ENCODE measurements at regions not wholly inside any gene's neighbourhood (a gene's known extent, or its start where the extent isn't known, plus 50 kb on each side); places are given as distances from the start of the nearest gene placed in this dataset.
A peak's percentile ranks its signal among the peaks of the same experiment; 100 is the strongest.

DNA sequence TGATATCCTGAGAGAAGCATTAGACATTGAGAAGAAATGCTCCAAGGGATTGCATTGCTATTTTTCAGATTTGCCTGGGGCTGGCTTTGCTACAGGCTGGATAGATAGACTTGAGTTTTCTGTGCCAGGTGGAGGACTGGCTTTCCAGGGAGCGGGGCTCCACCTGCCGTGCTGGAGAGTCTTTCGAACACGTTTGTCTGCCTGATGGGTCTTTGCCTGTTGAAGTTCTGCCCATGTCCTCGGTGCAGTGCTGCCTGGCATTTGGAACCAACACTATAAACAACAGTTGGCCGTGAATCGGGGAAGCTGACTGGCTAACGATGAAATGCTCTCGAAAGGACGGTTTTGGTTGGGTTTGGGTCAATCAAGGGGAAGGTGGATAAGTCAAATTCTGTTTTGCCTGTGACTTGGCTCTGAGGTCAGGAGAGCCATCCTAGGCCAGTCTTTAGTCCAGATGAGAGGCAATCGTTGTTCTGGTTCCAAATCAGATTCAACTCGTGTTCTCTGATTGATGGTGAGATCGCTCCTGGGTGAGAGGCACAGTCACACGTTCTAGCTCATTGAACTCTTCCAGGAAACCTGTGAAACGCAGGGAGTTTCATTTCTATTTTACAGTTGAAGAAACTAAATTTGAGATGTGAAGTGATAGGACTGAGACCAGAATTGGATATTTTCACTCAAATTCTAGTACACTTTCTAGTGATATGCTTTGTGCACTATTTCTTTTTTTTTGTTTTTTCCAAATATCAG is 599.0 kb downstream of the TYW1 start:
- in situ Hi-C loops (cut with MboI; ENCODE audit: low pct_unique_long_range_greater_than_20kb, low sequenced_read_pairs): no loop called here
- no peak for DNase-seq

GRCh38 chr7:67597161-67597560 is 600.5 kb downstream of the TYW1 start:
- DNase-seq: no peak
- in situ Hi-C loops (cut with MboI; ENCODE audit: low pct_unique_long_range_greater_than_20kb, low sequenced_read_pairs): no loop called here

GRCh38 chr7:67598469-67598868 is 601.8 kb downstream of the TYW1 start:
- in situ Hi-C loops (cut with MboI; ENCODE audit: low pct_unique_long_range_greater_than_20kb, low sequenced_read_pairs): no loop called here
- no peak for DNase-seq

DNA sequence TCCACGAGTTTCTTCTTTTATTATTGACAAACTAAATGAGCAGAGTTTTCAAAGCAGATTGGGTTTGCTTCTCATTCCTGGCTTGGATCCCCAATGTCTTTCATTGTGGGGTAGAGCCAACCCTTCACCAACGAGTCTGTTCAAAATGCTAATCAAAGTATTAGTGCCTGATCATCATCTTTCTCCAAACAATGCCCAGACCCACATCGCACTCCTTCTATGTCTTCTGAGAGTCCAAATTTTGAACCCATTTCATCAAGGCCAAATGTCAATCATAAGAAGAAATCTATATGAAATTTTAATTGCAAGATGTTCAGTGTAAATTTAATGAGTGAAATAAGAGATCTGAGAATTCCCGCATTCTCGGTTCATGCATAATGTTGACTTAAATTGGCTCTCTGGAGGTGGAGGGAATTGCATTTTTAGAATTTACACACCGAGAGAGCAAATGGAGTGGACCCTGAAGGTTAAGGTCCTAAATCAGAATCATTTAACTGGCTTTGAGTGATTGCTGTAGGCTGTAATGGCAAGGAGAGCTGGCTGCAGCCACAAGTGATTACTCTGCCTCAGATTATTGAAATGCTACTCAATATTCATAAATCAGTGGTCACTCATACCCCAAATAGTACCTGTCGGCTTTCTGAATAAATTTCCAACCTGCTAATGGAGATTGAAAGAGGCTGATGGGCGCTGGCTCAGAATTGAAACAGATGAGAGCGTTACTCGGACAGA is 602.9 kb downstream of the TYW1 start:
- DNase-seq: no peak
- in situ Hi-C loops (cut with MboI; ENCODE audit: low pct_unique_long_range_greater_than_20kb, low sequenced_read_pairs): no loop called here

- DNase-seq: no peak
- in situ Hi-C loops (cut with MboI; ENCODE audit: low pct_unique_long_range_greater_than_20kb, low sequenced_read_pairs): no loop called here
Measured at GRCh38 chr7:67602246-67602887, 605.7 kb downstream of the TYW1 start.

DNA sequence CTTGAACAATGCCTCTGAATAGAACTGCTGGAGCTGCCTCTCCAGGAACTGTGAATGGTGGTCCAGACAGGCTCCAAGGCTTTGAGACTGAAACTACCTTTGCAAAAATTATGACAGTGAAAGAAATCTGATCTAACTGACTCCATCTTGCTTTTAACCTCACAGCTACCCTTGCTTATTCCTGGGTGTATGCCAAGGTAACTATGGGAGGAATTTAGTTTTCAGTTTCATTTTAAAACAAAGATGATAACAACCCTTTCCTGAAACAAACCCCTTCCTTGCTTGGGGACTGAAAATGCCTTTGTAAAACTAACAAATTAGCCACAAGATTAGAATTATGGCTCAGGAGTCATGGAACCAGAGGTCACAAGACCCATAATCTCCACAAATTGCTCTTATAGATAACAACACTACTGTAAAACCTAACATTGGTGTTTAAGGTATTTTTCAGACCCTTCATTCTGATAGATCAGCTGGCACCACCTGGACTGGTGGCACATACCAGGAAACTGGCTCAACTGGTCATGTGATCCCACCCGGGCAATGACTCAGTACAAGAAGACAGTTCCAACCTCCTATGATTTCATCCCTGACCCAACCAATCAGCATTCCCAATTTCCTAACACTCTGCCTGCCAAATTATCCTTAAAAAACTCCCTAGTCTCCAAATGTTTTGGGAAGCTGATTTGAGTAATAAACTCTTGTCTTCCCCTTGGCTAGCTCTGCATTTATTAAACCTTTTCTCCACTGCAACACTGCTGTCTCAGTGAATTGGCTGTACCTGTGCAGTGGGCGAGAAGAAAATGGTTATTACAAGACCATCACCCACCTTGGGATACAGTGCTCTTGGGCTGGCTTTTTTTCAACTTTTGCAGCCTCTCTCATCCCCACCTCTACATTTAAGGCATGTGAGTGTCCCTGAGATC is 608.1 kb downstream of the TYW1 start:
- no peak for DNase-seq
- in situ Hi-C loops (cut with MboI; ENCODE audit: low pct_unique_long_range_greater_than_20kb, low sequenced_read_pairs): no loop called here

DNA sequence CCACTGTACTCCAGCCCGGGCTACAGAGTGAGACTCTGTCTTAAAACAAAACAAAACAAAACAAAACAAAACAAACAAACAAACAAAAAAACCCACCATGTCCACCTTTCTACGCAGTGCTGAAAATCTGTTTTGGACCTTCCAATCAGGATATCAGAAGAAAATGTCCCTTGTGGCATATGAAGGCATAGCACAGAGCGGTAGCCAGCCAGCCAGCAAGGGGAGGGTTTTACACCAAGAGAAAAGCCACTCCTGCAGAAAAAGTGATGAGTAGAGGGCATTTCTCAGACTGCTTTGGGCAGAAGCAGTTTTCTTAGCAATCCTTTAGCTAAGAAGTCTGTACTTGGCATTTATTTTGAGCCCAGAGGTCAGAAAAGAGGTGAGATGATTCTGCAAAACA is 612.2 kb downstream of the TYW1 start:
- in situ Hi-C loops (cut with MboI; ENCODE audit: low pct_unique_long_range_greater_than_20kb, low sequenced_read_pairs): no loop called here
- no peak for DNase-seq

DNA sequence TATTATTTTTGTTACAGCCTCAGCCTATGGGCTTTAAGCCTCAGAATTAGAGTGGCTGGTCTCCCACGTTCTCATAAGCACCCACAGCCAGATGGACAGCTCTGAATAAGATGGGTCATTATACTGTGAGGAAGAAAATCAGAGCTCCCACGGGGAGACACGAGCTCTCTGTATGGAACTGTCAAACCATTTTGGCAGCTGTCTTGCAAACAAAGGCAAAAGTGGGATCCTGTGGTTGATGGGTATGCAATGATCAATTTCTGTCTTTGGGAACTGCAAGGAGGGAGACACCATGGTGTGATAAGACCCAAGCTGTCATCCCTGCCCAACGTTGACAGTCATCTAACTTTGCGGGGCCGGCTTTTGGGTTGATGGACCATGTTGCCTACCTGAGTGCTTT is 614.3 kb downstream of the TYW1 start:
- in situ Hi-C loops (cut with MboI; ENCODE audit: low pct_unique_long_range_greater_than_20kb, low sequenced_read_pairs): no loop called here
- no peak for DNase-seq

GRCh38 chr7:67614843-67615242 is 618.2 kb downstream of the TYW1 start:
- in situ Hi-C loops (cut with MboI; ENCODE audit: low pct_unique_long_range_greater_than_20kb, low sequenced_read_pairs): no loop called here
- no peak for DNase-seq

GRCh38 chr7:67616517-67616916 is 619.9 kb downstream of the TYW1 start:
- DNase-seq: no peak
- in situ Hi-C loops (cut with MboI; ENCODE audit: low pct_unique_long_range_greater_than_20kb, low sequenced_read_pairs): no loop called here

DNA sequence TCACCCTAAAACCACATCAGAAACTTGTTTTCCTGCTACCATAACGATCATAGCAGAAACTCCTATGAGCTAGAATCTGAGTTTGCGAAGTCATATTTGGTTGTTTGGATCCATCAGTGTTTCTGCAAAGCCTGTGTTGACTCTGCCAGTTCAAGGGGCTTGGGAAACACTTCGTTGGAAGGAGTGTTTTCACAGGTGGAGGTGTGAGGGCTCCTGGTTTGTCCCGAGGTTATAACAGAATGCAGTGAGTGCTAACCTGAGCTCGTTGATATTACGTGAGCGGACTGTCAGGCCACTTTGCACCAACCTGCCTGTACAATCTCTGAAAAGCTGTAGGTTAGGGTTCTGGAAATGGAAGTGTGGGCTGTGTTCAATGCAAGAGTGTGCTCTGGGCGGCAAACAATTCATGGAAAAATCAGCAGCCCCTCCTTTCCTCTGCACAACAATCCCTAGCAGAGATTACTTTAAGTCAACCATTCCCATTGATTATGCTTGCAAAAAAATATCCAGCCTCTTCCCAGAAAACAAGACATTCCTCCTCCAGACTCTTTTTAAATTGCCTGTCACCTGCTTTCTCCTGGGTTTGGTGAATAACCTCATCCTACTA is 622.0 kb downstream of the TYW1 start:
- DNase-seq: no peak
- in situ Hi-C loops (cut with MboI; ENCODE audit: low pct_unique_long_range_greater_than_20kb, low sequenced_read_pairs): no loop called here

DNA sequence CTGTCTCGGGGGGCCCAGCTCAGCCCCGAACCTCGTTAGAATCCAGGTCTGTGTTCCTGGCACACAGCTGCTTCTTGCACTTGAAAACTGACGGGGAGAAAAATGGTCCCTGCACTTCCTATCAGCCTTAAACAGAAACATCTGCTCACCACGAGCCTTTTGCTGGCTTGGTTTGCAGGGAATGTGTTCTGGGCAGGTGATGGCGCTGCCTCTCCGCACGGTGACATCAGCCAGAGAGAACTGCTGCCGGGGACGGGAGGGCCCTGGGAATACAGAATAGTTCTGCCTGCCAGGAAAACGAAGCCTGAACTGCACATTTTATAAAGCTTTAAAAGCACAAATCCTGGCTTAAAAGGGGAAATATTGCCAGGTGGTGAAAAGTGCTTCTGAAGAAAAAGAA is 622.5 kb downstream of the TYW1 start:
- in situ Hi-C loops (cut with MboI; ENCODE audit: low pct_unique_long_range_greater_than_20kb, low sequenced_read_pairs): no loop called here

GRCh38 chr7:67620216-67620933 is 623.7 kb downstream of the TYW1 start:
- DNase-seq: no peak
- in situ Hi-C loops (cut with MboI; ENCODE audit: low pct_unique_long_range_greater_than_20kb, low sequenced_read_pairs): no loop called here

More for the DNA sequence above, 622.5 kb downstream of the TYW1 start:
- DNase-seq: no peak

GRCh38 chr7:67621704-67622103 is 625.1 kb downstream of the TYW1 start:
- DNase-seq: no peak
- in situ Hi-C loops (cut with MboI; ENCODE audit: low pct_unique_long_range_greater_than_20kb, low sequenced_read_pairs): no loop called here

- peak; percentile 61 for DNase-seq
- in situ Hi-C loops (cut with MboI; ENCODE audit: low pct_unique_long_range_greater_than_20kb, low sequenced_read_pairs): no loop called here
Measured at GRCh38 chr7:67625257-67625737, 628.7 kb downstream of the TYW1 start.

DNA sequence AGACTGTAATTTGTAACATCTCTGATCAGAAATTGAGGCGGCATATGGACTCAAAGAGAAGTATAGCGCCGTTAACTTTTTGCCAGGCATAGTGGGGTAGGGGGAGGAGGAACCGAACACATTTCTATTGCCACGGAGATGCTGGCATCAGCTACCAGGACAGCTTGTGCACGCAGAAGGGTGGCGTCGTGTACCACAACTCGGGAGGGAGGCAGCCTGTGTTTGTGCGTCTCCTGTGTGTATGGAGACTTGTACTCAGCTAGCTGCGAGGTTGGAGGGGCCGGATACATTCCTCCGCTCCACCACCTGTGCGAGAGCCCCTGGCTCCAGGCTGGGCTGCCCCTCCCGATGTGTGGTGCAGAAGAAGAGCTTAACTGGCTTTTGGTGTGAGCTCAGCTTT is 634.8 kb downstream of the TYW1 start:
- DNase-seq: no peak
- in situ Hi-C loops (cut with MboI; ENCODE audit: low pct_unique_long_range_greater_than_20kb, low sequenced_read_pairs): no loop called here

- in situ Hi-C loops (cut with MboI; ENCODE audit: low pct_unique_long_range_greater_than_20kb, low sequenced_read_pairs): no loop called here
Measured at GRCh38 chr7:67635271-67635670, 638.6 kb downstream of the TYW1 start.

DNA sequence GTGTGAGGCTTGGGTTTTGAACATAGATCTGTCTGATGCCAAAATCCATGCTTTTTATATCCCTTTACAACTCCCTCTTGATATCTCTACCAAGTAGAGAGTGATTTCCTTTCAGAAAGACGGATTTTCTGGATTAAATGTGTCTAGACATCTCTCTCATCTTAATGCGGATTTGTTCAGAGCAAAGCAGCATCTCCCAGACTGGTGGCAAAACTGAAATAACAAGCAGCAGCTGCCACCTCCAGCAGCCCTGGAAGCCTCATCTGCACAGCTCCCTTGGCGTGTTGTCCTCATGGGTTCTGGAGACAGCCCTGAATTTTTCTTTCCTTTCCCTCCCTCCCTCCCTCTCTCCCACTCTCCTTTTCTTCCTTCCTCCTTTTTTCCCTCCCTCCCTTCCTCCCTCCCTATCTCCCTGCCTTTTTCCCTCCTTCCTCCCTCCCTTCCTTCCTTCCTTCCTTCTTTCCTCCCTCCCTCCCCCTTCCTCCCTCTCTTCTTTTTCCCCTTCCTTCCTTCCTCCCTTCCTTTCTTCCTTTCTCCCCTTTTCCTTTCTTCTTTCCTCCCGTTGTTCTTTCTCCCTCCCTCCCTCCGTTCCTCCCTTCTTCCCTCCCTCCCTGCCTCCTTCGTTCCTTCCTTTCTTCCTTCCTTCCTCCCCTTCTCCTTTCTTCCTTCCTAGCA is 639.9 kb downstream of the TYW1 start:
- in situ Hi-C loops (cut with MboI; ENCODE audit: low pct_unique_long_range_greater_than_20kb, low sequenced_read_pairs): no loop called here
- DNase-seq: no peak

More at GRCh38 chr7:67635271-67635670, 638.6 kb downstream of the TYW1 start:
- no peak for DNase-seq

All from KBM-7 (cell line).